Ishikawa (cell line): ENCODE measurements at regions not wholly inside any gene's neighbourhood (a gene's known extent, or its start where the extent isn't known, plus 50 kb on each side); places are given as distances from the start of the nearest gene placed in this dataset.

ENCODE experiments used
- EP300 ChIP-seq: IDR thresholded peaks from 2 replicates; pipeline ENCODE4 v1.6.1; 2012; ENCODE audit warnings: borderline replicate concordance
- MAX ChIP-seq: IDR thresholded peaks from 2 replicates; pipeline ENCODE4 v1.6.1; 2012
- RAD21 ChIP-seq: IDR thresholded peaks from 2 replicates; pipeline ENCODE4 v1.6.1; 2012; ENCODE audit warnings: low read depth
- TCF12 ChIP-seq: IDR thresholded peaks from 2 replicates; pipeline ENCODE4 v1.6.1; 2012; ENCODE audit warnings: low read depth
- ZBTB7A ChIP-seq: IDR thresholded peaks from 2 replicates; pipeline ENCODE4 v1.6.1; 2012; ENCODE audit warnings: low read depth

DNA sequence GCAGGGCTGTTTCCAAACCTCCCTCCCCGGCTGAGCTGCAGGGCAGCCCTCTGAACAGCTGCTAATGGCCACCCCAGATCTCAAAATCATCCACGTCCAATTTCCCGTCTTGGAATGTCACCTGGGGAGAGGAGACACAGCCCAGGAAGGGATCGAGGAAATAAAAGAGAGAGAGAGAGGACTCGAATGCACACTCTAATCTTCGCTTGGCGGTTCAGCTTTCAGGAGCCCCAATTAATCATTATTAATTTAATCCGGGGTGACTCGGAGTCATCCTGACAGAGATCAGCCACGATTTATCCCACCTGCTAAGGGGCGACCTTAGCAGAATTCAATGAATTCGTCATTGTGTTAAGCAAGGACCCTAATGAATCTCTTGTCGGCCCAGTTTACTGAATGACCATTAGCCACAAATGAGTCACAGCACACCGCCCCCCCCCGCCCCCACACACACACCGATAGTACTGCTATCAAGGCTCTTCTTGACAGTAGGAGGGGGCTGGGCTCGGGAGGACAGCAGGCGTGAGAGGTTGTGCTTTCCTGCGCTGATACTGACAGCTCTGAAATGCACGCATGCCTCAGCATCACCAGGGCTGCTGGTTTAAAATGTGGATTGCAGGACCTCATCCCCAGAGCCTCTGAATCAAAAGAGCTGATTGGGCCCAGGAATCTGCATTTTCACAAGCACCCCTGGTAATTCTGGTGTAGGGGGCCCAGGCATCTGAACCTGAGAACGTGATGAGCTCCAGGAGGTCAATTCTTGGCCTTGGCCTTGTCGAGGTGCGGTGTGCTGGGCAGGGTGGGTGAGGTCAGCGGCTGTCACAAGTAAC lies 190.0 kb upstream of the CIBAR2 start:
- TF ChIP-seq MAX (no peak), ZBTB7A (no peak), RAD21 (no peak), TCF12 (no peak), EP300 (no peak)
